HG03342 (cell line): ENCODE measurements at regions not wholly inside any gene's neighbourhood (a gene's known extent, or its start where the extent isn't known, plus 50 kb on each side); places are given as distances from the start of the nearest gene placed in this dataset.
"Not testable (repeated sequence)": the region's sequence is repeated elsewhere in the genome, so short reads cannot be mapped to it uniquely, and the experiment has no call there.

ENCODE experiments used
- ATAC-seq: cut with Tn5 transposase; IDR thresholded peaks from one replicate; pipeline ENCODE4 v1.9.1; 2021; ENCODE audit warnings: mild to moderate bottlenecking, moderate library complexity; ENCODE audit not compliant: unreplicated experiment

GRCh38 chr6:40705354-40705753 lies 118.2 kb upstream of the LRFN2 start:
- ATAC-seq, result no peak

GRCh38 chr6:40701352-40702007 lies 114.3 kb upstream of the LRFN2 start:
- ATAC-seq, result no peak

- ATAC-seq, result no peak
Measured at GRCh38 chr6:40700006-40700580, 112.9 kb upstream of the LRFN2 start.

GRCh38 chr6:40695750-40696415 lies 108.7 kb upstream of the LRFN2 start:
- no peak for ATAC-seq

- no peak for ATAC-seq
Measured at GRCh38 chr6:40695114-40695513, 108.0 kb upstream of the LRFN2 start.

GRCh38 chr6:40693768-40694167 lies 106.6 kb upstream of the LRFN2 start:
- ATAC-seq, result no peak

GRCh38 chr6:40692337-40692736 lies 105.2 kb upstream of the LRFN2 start:
- ATAC-seq, result no peak

GRCh38 chr6:40689185-40689584 lies 102.0 kb upstream of the LRFN2 start:
- ATAC-seq, result no peak

GRCh38 chr6:40688214-40688761 lies 101.1 kb upstream of the LRFN2 start:
- no peak for ATAC-seq

GRCh38 chr6:40685862-40686261 lies 98.7 kb upstream of the LRFN2 start:
- no peak for ATAC-seq

GRCh38 chr6:40681622-40682021 lies 94.5 kb upstream of the LRFN2 start:
- no peak for ATAC-seq

GRCh38 chr6:40678941-40679340 lies 91.8 kb upstream of the LRFN2 start:
- ATAC-seq, result no peak

GRCh38 chr6:40674170-40674569 lies 87.0 kb upstream of the LRFN2 start:
- no peak for ATAC-seq

- no peak for ATAC-seq
Measured at GRCh38 chr6:40672087-40672486, 84.9 kb upstream of the LRFN2 start.

- ATAC-seq, result no peak
Measured at GRCh38 chr6:40671694-40672050, 84.5 kb upstream of the LRFN2 start.

- ATAC-seq, result no peak
Measured at GRCh38 chr6:40671001-40671693, 84.0 kb upstream of the LRFN2 start.

- ATAC-seq, result no peak
Measured at GRCh38 chr6:40669343-40669742, 82.2 kb upstream of the LRFN2 start.

- no peak for ATAC-seq
Measured at GRCh38 chr6:40668203-40668602, 81.0 kb upstream of the LRFN2 start.

GRCh38 chr6:40666530-40666929 lies 79.4 kb upstream of the LRFN2 start:
- ATAC-seq, result no peak

GRCh38 chr6:40661726-40662125 lies 74.6 kb upstream of the LRFN2 start:
- no peak for ATAC-seq

- not testable (repeated sequence) for ATAC-seq
Measured at GRCh38 chr6:40656772-40657171, 69.6 kb upstream of the LRFN2 start.

GRCh38 chr6:40654828-40655227 lies 67.7 kb upstream of the LRFN2 start:
- no peak for ATAC-seq
